Astrocyte of the hippocampus (primary cell): ENCODE measurements at regions not wholly inside any gene's neighbourhood (a gene's known extent, or its start where the extent isn't known, plus 50 kb on each side); places are given as distances from the start of the nearest gene placed in this dataset.
"Not testable (repeated sequence)": the region's sequence is repeated elsewhere in the genome, so short reads cannot be mapped to it uniquely, and the experiment has no call there.

Source experiments
- DNase-seq: peaks from one replicate; pipeline ENCODE4 v3.0.0; 2011; ENCODE audit warnings: low read depth, low spot score

DNA sequence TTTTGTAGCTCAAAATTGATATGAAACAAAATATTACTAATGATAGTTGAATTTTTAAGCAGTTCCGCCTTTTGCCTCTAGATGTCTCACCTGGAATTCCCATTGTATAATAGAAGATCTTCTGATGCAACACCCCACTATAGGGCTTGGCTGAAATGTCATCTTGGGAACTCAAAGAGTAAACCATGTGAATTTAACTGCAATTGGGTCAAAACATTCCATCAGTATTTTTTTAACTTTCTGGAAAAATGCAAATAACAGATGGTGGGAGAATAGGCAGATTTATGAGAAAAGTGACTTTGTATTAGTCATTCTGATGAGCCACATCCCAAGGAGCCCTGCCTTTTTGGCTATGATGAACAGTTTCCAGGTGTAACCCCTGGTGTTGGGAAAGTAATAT, 489.9 kb downstream of the NYAP2 start:
- DNase-seq, result peak; percentile 73

DNA sequence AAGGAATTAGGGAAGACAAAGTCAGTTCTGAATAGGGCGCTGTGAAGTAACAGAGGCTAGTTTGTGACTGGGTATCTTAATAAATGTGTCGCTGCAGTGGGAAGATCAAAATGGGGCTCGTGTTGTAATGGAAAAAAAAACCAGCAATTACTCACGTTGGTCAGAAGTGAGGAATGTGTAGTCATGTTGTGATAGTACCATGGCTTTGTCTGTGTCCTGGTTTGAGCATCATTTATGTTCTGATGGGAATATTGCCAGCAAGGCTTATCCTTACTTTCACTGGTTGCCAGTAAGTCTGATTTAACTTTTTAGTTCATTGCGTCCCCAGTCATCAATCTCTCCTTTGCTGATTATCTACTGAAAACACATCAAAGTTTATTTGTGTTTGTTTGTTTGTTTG, 467.6 kb downstream of the NYAP2 start:
- DNase-seq, result no peak

DNA sequence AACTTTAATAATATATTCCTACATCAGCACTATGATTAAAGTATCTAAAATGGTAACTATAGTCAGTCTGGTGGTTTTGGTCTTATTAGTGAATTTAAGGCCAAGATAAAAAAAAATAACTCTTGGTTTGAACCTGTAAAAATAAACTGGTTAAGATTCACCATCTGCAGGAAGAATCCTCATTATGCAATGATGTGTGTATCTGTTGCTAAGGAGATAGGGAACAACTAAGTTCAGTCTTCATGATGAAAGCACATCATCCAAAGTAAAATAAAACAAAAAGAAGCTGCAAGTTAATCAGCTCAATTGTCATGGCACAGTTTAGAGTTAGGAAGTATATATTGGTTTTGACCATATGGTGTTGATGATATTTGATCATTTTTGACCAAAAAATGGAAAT, 466.0 kb downstream of the NYAP2 start:
- no peak for DNase-seq

DNA sequence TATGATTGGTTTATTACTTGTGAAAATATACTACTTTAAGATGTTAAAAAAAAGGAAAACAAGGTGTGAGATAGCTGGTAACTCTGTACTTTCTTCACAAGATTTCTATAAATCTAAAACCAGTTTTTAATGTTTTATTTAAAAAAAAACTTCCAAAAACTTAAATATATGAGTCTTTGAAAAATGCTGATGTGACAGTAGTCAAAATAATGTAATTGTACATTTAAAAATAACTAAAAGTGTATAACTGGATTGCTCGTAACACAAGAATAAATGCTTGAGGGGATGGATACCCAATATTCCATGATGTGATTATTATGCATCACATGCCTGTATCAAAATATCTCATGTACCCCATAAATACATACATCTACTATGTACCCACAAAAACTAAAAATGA, 464.9 kb downstream of the NYAP2 start:
- no peak for DNase-seq

DNA sequence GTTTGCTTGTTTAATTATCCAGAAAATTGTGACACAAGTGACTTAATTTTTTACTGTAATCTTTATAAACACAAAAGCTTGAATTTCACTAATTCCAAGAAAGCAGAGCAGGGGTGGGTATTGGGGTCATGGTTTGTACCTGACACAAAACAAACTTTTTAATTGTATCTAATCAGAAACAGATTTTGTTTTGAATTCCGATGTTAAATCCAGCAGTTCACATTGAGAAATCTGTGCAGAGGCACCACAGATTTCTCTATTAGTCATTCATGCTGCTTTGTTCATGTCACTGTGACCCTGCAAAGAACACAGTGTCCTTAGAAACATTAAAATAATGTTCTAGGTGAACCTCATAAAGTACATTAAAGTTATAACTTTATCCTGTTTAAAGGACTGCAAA, 443.4 kb downstream of the NYAP2 start:
- DNase-seq, result peak; percentile 33

DNA sequence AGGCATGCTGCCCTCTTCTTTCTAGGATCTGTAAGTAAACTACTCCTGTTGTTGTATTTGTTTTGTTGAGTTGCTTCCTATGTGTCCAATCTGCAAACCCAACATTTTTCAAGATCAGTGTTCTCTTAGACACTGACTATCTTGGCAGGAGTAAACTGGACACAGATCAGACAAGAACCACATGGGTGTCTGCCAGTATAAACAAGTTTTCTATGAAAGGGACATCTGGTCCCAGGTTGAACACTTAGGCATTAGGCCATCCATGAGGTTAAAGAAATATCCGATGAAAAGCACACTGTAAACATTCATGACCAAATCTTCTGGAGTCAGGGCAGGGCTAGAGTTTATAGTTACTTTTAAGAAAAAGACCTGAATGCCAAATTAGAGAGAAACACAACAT, 441.8 kb downstream of the NYAP2 start:
- peak; percentile 5 for DNase-seq

DNA sequence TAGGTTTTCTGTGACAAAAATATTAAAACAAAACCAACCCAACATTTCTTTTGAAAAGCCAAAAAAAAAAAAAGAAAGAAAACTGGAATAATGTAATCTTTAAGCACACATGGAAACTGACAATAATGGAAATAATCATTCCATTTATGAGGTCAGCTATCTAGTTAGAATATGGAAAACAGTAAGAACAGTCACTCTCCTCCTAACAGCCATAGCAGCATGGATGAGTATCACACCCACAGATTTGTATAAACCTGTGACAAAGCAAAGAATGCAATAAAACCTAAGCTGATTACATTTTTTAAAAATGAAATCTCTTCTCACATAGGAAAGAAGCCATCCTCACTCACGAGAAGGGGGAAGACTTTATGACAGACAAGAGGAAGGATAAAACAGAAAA, 437.8 kb downstream of the NYAP2 start:
- DNase-seq, result no peak

DNA sequence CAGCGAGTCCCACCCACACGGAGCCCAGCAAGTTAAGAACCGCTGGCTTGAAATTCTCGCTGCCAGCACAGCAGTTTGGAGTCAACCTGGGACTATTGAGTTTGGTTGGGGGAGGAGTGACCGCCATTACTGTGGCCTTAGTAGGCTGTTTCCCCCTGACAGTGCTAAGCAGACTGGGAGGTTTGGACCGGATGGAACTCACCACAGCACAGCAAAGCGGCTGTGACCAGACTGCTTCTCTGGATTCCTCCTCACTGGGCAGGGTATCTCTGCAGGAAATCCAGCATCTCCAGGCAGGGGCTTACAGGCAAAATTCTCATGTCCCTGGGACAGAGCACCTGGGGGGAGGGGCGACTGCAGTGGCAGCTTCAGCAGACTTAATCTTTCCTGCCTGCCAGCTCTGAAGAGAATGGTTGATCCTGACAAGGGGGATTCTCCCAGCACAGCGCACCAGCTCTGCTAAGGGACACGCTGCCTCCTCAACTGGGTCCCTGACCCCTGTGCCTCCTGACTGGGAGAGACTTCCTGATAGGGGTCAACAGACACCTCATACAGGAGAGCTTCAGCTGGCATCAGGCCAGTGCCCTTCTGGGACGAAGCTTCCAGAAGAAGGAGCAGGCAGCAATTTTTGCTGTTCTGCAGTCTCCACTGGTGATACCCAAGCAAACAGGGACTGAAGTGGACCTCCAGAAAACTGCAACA, 425.4 kb downstream of the NYAP2 start:
- no peak for DNase-seq

DNA sequence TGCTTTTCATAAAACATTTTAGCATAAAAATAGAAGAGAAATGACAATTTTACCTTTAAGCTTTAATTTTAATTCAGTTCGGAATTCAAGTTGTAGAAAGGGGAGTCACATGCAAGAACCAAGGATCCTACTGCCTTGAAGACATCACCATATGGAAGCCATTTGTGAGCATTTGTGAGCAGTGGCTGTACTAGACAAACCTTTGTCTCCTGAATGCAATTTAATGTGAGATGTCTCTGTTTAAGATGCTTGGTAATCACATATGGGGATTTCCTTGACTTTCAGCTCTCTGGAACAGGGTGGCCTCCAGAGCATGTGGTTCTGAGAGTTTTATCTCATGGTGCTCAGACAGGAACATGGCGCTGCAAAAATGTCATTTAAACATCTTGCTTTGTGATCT, 421.8 kb downstream of the NYAP2 start:
- DNase-seq, result no peak

DNA sequence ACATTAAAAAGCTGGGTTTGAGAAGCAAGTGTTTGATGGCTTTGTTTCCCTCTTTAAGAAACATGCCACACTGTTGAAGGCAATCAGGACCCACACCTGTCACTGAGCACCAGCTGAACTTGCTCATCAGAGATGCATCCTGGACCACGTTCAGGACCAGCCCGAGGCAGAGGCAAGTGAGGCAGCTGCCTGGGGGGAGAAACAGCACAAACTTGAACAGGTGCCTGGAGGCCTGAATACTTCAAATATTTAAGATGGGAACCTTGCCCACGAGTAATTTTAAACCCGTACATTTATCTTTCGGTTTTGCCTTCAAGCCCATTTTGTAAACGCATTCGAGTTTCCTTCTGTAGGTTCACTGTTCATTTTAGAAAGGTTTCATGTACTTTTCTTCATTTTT, 421.3 kb downstream of the NYAP2 start:
- DNase-seq, result no peak

DNA sequence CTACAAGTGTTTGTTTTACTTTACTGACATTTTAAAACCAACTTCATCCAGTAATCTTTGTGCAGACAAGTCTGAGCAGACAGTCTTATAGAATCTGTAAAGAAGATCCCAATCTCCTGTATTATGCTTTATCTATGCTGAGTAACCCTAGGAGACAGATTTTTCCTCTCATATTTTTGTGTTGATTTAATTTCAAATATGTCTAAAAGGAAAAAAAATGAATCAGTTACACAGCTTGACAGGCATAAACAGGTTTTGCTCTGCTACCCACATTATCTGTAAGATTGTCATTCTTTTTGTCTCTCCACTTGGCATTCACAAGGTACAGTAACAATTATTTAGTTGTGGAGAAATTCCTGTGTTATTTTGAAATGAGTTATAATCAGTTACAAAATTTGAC, 415.0 kb downstream of the NYAP2 start:
- DNase-seq, result no peak

DNA sequence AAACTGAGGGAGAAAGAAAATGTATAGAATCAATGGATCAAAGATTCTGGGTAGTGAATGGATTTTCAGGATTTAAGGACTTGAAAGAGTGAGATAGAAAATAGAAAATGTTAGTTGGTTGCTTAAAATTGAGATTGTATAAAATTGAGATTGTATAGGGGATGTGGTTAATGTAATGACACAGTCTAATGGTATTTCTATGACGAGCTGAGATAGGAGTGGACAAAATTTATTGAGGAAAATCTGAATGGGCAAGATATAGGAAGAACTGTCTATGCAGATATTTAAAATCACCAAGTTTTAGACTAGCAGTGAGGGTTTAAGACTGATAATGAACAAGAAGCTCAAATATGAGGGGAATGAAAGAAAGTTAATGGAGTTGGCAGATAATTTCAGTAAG, 406.6 kb downstream of the NYAP2 start:
- no peak for DNase-seq

DNA sequence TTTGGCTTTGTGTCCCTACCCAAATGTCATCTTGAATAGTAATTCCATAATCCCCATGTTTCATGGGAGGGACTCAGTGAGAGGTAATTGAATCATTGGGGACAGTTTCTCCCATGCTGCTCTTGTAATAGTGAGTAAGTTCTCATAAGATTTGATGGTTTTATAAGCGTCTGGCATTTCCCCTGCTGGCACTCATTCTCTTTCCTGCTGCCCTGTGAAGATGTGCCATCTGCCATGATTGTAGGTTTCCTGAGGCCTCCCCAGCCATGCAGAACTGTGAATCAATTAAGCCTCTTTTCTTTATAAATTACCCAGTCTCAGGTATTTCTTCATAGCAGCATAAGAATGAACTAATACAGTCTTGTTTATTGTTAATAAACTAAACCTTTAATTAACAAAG, 402.6 kb downstream of the NYAP2 start:
- not testable (repeated sequence) for DNase-seq

DNA sequence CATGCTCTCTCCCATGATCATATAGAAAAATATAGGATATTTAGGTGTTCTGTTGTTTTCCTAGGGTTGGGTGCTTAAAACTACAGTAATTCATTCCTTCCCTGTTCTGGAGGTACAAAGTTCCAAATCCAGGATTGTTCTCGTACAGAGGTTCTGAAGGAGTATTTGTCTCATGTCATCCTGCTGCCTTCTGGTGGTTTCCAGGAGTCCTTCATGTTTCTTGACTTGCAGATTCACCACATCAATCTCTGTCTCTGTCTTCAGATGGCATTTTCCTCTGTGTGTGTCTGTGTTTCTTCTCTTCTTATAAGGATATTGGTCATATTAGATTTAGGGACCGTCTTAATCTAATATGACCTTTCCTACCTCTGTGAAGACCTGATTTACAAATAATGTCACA, 397.9 kb downstream of the NYAP2 start:
- no peak for DNase-seq

DNA sequence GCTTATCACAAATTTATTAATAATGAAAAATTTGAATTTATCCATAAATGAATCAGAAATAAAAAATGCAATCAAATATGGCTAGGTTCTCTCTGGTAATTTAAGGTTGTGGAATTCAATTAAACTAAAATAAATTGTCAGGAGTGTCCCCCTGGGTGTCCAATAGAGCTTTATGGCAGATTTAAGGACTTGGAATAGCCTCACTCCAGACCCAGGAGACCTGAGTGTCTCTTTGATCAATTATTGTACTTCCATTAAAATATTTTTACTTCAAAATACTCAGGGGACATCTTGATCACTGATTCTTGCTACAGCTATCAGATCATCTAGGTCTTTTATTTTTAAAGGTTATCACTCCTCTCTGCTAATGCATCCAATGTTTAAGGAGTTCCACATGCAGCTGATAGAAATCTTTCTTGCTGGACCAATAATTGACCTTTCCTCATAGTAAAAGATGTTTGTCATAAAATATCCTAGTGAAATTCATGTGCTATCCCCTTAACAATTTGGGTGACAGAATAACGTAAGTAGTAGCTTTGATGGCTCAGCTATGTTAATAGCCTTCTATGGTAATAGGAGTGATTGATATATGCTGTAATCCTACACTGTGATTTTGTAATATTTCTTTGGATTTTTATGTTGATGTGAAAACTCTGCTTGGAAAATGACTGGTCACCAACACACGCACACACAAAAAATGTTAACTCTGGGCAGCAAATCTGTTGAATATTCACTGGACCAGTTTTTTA, 395.3 kb downstream of the NYAP2 start:
- DNase-seq, result no peak

DNA sequence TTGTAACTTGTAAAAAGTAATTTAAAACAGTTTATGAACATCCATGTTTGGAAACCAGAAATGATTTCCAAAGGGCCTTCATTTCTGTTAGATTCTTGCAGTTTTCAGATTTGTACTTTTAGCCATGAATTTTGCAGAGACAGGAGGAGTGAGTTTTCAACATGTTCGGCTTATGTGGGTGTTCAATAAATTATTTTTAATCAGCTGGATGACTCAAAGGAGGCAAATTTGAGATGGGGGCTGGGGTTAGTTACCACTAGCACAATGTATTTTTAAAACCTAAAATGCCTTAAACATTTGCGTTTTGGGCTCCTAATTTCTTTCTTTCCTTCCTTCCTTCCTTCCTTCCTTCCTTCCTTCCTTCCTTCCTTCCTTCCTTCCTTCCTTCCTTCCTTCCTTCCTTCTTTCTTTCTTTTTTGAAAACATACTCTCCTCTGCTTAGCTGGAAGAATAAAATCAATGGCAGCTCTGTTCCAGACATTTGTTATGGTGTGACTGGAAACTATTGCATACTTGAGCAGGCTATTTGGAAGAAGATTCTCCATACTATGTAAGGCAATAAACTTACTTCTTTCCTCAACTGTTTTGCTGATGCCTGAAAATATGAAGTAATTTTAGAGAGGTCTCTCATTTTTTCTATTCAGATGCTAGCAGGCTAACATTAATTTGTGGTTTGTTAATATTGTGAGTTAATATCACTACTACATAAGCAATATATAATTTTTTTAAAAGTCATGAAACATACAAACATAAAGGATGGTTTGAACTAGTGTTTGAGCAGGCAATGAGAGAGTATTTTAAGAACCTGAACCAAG, 394.4 kb downstream of the NYAP2 start:
- no peak for DNase-seq

DNA sequence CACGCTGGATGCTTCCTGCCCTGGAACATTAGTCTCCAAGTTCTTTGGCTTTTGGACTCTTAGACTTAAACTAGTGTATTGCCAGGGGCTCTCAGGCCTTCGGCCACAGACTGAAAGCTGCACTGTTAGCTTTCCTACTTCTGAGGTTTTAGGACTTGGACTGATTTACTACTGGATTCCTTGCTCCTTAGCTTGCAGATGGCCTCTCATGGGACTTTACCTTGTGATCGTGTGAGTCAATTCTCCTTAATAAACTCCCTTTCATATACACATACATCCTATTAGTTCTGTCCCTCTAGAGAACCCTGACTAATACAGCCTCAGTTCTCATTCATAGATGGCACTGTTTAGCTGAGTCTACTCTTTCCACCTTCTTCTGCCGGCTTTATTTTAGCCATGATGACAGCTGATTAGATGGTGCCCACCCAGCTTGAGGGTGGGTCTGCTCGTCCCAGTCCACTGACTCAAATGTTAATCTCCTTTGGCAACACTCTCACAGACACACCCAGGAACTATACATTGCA, 389.1 kb downstream of the NYAP2 start:
- no peak for DNase-seq

DNA sequence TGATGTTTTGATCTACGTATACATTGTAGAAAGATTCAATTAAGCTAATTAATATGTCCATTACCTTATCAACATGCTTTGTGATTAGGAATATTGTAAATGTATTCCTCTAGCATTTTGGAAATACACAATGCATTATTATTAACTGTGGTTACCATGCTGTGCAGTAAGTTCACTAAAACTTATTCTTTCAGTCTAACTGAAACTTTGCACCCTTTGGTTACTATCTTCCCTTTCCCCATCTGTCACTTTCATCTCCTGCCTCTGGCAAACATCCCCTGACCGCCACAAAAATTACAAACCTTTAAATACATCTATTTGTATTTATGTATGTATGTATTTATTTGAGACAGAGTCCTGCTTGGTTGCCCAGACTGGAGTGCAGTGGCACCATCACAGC, 388.0 kb downstream of the NYAP2 start:
- DNase-seq, result no peak

DNA sequence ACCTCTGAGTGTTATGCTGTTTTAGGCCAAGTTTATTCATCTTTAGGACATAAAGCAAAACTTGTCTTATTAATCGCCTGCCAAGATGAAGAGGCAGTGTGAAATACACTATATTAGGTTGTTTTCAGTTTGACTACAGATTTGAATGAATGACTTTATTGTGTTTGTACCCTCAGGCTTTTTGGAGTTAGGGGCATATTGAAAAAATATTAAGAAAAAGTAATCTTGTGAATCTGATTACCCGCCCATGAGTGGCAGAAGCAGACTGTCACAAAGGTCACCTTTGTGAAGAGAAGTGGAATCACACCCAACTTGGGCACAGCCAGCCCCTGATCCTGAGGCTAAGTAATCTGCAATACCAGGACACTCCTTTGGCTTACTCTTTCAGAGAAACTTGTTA, 382.5 kb downstream of the NYAP2 start:
- DNase-seq, result no peak

DNA sequence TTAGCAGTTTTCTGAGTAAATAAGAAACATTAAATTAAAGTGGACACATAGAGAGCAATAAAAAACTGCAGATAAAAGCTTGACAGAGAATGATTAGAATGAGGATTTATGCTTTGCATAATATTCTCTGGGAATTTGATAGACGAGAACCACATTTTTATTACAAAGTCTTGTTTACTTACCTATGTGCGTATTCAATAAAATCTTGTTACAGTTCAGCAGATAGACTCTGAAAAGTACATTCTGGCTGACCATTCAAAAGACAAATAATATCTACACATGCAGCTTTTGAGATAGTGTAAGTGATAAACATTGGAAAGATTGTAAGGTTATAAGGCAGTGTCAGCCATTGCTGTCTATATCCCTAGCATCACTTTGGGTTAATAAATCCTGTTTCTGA, 381.6 kb downstream of the NYAP2 start:
- DNase-seq, result no peak

DNA sequence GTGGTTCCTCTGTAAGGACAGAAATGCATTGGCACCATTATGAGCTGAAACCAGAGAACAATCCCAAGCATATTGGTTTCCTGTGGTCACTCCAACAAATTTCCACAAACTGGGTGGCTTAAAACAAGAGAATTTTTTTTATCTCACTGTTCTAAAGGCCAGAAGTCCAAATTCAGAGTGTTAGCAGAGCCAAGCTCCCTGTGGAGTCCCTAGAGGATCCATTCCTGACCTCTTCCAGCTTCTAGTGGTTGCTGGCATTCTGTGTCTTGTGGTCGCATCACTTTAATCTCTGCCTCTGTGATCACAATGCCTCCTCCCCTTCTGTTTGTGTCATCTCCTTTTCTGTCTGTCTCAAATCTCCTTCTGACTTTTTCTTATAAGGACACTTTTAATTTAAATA, 380.3 kb downstream of the NYAP2 start:
- no peak for DNase-seq

DNA sequence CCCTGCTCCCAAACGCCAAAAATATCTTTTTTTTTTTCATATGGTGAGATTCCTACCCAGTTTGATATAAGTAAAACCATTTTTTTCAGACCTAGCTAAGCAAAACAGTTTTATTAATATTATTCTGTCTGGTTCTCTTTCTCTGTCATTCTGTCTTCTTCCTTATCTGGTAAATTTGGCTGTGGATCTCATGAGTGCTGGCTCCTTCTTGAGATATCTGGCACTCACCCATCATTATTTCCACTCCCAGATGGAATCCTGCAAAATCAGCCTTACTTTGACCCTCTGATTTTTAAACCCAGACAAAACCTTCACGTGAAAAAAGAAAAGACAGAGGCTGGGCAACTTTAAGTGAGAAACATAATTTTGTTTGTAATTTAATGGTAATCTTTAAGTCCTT, 373.6 kb downstream of the NYAP2 start:
- no peak for DNase-seq
